Suppressor macrophage (primary cell): ENCODE measurements at regions not wholly inside any gene's neighbourhood (a gene's known extent, or its start where the extent isn't known, plus 50 kb on each side); places are given as distances from the start of the nearest gene placed in this dataset.
"Not testable (repeated sequence)": the region's sequence is repeated elsewhere in the genome, so short reads cannot be mapped to it uniquely, and the experiment has no call there.

ENCODE experiments used
- DNase-seq, 4 experiments: peaks; one replicate each; pipeline ENCODE4 v3.0.0-alpha.2; 2020 to 2022

DNA sequence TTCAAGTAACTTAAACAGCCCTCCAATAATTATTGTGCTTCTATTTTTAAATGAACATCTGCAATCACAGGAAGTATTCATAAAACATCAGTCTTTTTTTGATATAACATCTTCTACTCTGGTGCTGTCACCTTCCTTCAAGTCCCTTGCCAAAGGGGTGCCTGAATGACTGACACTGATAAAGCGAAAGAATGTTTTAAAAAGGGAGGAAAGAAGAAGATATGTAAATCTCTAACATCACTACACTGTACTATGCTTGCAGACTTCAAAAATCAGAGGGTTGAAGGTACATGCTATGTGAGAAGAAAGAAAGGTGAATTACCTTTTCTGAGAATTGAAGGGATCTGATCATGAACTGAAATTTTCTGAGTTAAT lies 253.7 kb downstream of the ZPLD1 start:
- no peak for DNase-seq

DNA sequence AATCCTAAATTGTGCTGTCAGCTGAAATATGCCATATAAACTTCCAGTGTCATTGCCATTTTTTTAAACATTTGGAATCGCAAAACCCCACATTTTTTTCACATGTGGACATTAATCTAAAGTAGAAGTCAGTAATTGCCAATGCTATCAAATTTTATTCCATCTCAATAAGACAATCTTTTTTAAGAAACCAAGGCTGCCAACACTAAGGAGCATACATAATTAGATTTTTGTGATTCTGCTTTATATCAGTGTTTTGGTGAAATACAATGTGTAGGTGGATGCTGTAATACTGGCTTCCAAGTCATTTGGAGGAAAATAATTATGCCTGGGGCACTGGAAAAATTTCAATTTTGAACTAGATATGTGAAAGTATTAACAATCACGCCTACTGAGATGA lies 256.7 kb downstream of the ZPLD1 start:
- DNase-seq: no peak

DNA sequence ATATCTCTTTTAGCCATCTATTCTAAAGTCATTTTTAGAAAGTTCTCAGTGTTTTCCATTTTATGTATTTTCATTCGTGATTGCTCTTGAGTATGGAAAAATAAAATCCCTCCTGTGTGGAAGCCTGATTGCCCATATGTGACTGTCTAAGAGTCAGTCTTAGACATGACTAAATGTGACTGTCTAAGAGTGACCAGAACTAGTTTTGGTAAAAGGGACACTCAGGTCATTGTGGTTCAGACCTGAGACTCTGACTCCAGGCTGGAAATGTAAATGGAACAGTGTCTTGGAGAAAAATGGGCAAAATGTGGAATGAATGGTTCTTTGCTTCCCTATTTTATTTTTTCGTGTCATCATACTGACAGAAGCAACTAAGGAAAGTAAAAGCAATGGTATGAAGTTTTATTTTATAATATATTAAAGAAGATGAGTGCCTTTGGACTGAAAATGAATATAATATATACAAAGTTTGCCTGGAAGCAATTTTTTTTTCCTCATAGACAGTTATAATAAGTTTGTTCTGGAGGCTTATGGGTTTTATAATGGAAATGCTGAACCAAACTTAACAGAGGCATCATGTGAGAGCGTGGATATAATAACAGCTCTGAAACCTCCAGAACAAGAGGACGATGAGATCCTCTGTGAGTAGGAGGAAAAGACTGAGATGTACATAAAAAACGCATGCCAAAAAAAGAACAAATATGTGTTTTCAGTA lies 264.4 kb downstream of the ZPLD1 start:
- DNase-seq: no peak

DNA sequence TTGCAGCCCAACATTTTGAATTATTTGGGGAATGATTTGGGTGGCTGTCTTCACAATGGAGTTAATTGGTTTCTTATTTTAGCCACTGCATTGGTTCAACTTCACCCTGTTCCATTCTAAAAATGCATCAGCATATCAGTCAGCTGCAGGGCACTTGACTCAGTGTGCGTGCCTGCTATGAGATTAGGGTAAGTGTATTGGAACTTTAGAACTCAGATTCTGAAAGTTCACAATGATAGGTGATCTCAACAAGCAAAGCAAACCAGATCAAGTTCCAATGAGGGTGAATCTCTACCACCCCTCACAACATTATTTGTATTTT lies 265.0 kb downstream of the ZPLD1 start:
- no peak for DNase-seq

DNA sequence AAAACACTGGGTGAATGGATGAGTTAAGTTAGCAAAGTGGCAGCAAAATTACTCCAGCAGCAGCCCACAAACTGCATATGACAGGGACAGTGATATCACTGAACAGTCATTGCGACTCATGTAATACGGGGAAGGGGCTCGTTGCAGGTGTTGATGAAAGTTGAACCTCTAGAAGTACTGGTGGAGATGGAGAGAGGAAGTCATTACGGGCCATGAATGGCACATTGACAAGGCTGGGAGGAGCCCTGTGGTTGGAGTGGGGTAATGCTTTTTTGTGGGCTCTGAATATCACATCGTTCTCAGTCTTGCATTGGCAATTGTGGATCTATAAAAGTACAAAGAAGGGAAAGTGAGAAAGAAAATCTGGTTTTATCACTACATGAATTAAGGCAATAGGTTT lies 278.1 kb downstream of the ZPLD1 start:
- no peak for DNase-seq

DNA sequence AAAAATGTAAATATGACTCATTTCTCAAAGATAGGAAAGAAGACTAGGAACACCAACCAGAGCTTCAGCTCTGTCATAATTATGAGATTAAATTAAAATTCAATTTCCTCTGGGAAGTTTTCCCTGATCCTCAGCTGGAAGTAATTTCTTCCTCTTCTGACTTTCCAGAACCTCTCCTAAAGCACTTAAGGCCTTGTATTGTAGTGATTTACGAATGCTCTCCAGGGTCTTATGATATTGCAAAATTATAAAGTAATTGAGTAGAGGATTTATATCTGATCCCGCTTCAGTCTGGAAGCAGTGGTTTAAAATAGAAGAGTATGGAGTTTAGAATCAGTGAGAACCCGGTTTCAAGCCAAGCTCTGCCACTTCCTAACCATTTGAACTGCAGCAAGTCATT lies 279.8 kb downstream of the ZPLD1 start:
- DNase-seq: no peak

DNA sequence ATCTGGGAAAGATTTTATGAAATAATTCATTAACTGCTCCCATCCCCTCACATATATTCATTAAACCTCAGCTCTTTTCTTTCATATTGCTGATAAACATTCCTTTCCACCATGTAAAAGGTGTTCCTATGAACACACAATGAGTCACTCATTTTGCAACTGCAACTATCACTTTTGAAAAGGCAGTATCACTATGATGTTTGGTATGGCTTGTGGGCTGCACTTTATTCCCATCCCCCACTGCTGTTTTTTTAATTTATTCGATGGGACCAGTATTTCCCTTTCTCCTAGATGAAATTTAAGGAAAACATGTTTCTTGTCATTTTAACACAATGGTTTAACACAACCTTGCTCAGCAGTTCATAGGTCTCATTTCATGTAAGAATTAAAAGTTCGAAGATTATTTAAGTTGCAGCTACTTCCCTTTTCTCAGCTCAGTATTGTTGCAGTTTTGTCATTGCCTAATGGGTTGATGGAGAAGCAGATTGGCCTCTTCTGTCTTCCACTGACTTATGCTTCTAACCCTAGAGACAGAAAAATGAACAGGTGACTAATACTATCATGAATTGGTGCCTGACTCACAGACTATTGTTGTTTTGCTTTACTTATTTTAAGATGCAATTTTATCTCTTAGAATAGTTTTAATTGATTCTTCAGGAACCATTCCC lies 280.3 kb downstream of the ZPLD1 start:
- peak in 1 of 4 experiments; percentile 2 for DNase-seq

DNA sequence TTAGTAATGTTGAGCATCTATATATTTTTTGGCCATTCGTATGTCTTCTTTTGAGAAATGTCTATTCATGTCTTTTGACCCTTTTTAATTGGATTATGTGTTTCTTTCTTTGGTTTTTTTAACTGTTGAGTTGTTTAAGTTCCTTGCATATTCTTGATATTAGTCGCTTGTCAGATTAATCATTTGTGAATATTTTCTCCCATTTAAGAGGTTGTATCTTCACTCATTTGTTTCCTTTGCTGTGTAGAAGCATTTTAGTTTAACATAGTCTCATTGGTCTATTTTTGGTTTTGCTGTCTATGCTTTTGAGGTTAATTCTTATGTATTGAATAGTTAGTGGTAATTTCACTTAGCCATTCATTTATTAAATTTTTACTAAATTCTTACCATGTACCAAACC lies 283.8 kb downstream of the ZPLD1 start:
- DNase-seq: no peak

DNA sequence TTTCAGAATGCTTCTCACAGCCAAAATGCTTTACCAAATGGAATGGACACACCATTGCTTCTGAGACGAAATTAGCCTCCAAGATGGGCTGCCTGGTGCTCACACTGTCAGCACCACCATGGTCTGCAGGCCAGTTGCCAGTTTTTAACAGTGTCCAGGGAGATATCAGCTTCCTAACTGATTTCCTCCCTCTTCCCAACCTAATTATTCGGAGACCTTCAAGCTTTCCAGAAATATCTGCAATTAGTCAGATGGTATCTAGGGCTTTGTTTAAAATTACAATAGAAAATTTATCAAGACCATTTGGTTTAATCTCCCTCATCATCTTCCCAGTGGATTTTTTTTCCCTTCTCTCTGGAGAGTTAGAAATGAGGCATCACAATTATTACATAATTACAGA lies 287.5 kb downstream of the ZPLD1 start:
- DNase-seq: no peak

DNA sequence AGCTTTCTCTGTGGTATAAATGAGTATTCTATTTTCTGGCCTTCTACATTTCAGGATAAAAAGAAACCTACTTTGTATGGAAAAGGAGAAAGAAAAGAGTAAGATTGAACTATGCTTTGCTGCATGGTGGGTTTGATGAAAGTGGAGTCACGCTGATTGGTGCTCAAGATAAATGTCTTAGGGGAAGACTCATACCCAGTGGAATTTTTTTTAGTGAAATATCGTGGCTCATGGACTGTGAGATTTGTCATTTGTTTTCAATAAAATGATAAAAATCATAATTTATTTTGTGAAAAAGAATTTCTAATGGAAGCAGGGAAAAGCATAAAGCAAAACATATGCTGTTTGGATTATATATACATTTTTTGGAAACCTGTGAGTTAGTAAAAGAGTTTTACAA lies 292.5 kb downstream of the ZPLD1 start:
- DNase-seq: no peak

DNA sequence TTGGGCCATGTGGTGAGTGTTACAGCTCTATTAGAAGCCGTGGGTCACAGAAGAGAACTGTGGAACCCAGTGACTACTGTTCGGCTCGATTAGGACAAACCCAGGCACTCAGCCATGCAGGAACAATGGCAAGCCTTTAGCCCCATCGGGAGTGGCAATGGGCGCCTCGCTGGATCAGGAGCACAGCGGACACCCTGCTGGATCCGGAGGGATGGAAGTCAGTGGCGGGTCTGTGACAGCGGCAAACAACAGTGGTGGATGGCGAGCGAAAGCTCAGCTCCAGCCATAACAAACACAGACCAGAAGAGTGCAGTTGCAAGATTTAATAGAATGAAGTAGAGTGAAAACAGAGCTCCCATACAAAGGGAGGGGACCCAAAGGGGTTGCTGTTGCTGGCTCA lies 297.8 kb downstream of the ZPLD1 start:
- DNase-seq: not testable (repeated sequence)

DNA sequence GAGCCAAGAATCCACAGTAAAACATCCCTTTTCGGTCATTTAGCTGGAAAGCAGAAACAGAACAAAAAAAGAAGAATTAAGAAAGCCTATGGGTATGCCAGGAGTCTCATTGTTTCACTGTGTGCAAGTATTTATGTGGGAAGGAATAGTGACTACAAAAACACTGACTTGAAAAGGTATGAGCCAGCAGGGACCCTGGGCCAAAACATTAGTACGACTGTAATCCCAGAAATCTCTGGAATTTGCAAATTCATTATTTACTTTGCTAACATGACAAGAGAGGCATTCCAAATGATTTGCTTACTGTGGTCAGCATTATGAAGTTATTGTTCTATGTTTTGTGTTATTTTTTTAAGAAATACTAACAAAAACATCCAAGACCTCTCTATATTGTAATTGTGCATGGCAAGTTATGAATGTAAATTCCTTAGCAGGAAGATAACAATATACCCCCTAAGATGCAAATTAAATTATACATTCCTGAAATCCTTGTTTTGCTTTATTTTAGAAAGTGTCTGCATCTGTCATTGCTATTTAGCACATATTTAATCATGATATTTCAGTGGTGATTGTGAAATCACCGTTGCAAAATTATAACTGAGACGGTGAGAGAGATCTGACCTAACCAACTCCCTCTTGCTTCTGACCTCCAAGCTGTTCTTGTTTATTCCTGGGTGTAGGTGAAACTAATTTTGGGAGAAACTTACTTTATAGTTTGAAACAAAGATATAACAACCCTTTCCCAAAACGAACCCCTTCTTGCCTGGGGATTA lies 299.2 kb downstream of the ZPLD1 start:
- no peak for DNase-seq

DNA sequence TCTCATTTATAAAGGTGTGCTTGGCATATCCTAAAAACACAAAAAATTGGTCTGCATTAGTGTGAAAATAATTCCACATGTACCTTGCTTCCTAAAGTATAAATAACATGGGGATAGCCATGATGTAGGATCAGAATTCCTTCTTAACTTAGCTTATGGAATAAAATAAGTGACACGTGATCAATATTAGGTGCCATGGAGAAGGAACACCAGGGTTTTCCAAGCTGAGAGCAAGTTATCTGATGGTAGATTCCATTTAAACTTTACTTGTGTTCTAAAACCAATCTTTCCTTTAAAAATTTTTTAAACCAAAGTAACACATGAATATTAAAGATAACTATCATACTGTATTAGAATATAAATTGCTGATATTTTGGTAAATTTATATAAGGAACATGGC lies 300.5 kb downstream of the ZPLD1 start:
- DNase-seq: no peak

DNA sequence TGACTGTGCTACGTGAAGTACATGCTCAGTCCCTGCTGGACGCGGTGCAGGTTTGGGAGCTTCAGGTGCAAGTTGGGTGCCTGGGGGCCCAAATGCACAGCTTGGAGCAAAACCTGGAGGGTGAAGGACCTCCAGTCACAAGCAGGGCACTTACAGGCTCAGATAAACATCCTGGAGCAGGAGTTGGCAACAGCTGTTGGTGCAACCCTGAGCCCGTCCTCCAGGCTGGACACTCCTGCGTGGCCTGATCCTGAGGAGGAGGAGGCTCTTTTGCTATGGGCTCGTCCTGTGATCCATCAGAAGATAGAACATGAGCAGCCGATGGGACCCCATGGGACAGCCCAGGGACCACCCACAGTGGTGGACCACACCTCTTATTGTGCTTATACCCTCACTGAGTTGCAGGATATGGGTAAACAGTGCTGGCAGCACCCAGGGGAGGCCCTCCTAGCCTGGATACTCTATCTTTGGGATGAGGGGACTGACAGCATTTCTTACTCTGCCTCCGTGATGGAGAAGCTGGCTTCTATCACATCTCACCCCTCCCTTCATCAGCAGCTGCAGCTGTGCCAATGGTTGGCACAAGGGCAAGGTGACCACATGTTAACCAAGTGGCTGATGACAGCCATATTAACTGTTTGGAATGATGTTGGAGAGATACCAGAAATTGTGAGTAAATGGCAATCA lies 301.6 kb downstream of the ZPLD1 start:
- DNase-seq: no peak

DNA sequence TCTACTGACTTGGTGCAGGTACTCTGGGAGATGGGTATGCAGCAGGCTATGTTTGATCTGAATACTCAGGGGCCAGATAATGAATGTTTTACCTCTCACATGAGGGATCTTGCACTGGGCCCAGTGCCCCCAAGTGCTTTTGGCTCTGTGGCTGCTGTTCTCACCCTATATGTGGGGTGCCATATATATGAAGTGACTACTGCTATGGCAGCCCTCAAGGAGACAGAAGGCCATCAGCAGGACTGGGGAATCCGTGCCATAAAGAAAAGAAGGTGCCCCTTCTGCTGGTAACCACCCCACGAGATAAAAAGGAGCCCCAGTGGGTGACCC lies 302.1 kb downstream of the ZPLD1 start:
- DNase-seq: no peak

DNA sequence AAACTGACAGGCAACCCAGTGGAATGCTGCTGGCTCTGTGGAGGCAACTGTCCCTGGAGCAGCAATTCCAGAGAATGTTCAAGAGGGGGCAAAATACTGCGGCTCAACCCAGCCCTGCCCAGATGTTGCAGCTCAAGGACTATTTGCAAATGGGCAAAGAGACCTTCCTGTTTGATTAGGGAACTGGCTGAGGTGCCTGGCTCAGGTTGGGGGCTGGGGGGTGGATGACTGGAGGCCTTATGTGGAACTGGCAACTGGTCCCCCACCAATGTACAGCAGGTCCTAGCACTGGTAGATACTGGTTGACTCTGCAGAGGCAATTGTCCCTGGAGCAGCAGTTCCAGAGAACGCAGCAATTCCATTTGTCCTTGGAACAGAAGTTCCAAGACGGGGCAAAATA lies 302.5 kb downstream of the ZPLD1 start:
- DNase-seq: no peak

DNA sequence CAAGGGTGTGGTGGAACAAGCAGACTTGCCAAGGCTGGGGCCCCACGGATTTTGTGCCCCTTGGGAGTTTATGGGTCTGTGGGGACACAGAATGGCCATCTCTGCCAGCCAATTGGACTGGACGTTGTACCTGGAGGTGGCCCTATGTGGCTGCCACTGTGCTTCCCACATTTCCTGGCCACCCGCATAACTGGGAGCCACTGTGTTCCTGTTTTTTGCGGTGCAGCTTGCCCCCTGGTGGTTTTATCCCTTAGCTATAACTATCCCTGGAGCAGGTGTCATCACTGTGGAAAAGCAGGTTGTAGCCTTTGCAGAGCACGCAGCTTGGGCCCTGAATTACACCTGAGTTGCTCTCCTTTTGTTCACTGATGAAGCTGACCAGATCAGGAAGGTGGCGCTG lies 306.3 kb downstream of the ZPLD1 start:
- no peak for DNase-seq

DNA sequence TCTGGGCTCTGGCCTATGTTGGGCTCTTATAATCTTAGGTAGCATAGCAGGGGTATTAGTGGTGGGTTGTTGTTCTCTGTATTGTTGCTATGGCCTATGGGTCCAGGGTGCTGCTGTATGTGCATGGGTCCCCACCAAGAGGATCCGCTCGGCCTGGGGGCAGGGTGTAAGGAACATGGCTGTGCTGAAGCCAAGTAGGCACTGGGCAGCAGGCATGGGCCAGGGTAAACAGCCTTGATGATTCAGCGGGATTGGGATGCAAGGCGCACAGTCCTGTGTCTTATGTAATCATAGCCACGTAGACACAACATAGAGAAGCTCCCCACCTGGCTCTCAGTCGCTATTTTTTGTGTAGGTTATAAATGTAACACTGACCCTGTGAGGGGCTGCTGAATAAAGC lies 306.9 kb downstream of the ZPLD1 start:
- DNase-seq: no peak

DNA sequence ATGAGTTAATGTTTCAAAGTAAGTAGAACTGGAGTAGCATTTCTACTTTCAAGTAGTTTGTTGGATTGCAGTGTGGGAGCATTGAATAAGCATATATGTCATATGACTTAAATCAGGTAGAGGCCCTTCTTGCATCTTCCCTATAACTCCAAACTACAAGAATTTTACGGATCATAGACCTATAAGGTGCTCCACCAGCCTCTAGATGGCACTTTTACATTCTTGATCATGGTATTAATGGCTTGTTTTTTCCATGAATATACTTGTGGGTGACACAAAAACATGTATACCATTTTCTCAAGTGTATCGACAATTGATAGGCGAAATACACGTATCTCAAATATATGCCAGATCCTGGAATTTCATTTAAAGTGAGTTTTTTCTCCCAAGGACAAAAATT lies 311.1 kb downstream of the ZPLD1 start:
- peak in 1 of 4 experiments; percentile 3 for DNase-seq

DNA sequence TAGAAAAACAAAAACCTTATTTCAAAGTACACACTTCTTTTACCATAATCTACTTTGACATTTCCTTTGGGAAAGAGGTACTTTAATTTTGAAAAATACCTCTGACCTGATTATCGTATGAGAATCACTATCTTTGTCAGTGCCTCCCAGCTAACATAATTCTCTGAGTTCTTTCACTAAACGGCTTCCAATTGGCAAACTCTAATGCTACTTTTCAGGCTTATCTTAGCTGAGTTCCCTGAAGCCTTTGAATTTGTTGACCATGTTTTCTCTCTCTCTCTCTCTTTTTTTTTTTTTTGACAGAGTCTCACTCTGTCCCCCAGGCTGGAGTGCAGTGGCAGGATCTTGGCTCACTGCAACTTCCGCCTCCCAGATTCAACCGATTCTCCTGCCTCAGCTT lies 312.8 kb downstream of the ZPLD1 start:
- DNase-seq: no peak

DNA sequence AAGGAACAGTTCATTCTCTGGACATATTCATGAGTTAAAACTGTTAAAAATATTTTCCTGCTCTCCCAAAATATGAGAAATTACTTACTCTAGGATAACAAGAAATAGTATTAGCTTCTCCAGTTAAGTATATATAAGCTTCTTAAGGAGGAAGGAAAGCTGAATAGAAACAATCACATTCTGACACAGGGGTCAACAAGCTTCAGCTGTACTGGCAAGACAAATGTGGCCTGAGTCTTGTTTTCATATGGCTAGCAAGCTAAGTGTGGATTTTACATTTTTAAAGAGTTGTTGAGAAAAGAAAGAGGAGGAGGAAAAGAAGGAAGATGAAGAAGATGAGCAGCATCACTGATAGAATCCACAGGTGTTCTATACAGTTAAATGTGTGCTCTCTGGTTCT lies 313.8 kb downstream of the ZPLD1 start:
- no peak for DNase-seq

DNA sequence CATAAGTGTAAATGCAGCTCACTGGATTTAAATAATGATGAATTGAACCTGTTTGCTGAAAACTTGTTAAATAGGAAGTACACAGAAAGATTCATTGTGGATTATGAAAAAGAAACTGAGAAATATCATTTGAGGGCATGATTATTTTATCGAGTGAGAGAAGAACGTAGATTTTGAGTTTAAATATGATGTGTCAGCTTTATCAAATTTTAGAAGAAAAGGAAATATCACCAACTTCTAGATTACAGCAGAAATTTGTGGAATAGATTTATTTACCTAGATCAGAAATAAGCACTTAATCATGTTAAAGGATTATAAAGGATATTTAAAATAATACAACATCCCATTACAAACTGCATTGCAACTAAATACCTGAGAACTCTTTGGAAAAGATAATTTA lies 315.5 kb downstream of the ZPLD1 start:
- no peak for DNase-seq

DNA sequence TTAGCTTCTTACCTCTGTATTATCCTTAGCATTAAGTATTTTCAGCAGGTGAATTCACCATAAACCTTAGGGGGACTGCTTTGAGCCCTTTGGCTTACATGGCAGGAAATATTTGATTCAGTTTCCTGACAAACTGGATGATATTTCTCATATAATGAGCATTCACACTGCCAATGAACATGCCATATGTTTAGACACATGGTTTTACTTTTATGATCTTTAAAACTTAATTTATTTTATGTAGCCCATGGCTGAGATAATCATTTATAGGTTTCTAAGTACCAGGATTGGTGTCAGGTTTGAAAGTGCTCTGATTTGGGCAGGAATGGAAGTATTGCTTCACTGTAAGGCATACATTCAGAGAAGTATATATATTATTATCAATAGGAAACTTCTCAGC lies 319.1 kb downstream of the ZPLD1 start:
- DNase-seq: no peak

DNA sequence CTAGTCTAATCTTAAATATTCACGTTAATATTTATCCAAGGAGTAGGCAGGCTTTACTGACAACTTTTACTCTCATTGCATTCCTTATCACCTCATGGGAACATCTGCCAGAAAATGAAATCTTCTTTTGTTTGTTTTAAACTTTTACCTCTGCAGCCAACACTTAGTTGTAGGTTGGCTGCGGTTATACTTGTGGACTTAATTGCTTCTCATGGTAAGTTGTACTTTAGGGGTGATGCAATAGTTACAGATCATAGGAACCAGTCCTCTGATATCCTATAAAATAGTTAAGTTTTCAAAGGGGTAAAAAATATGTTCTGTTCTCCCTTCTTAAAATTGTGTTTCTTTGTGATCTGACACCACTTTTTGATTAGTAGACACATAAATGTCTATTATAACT lies 321.9 kb downstream of the ZPLD1 start:
- no peak for DNase-seq
